Hematopoietic multipotent progenitor cell treated with erythropoietin and hydrocortisone succinate and interleukin-3 and kit ligand, for 6 days (in vitro differentiated cells): ENCODE measurements at regions not wholly inside any gene's neighbourhood (a gene's known extent, or its start where the extent isn't known, plus 50 kb on each side); places are given as distances from the start of the nearest gene placed in this dataset.

Experiments
- DNase-seq: peaks from one replicate; pipeline ENCODE4 v3.0.0-alpha.2; 2015

DNA sequence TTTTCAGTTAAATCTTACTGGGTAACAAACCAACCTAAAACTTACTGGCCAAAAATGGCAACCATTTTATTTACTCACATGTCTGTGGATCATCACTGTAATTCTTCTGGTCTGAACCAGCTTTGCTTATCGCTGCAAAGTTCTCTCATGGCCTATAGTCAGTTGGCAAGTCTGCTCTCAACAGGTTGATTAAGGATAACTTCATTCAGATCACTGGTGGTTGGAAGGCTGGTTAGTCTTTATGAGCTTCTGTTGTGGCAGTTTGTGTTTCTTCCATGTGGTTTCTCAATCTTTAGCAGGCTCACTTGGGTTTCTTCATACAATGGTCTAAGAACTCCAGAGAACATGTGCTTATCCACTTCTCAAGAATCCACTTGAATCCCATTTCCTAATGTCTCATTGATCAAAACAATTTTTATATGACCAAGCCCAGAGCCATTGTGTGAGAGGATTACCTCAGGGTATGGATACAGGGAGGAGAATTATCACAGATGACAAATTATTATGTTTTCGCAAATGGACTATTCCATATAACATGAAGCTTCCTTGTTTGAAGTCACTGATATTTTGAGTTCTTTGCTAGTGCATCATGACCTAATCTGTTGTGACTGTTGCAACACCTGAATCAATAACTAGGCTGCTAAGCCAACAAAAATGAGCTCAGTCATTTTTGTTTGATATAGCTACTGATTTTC is 155.4 kb upstream of the BMP2 start:
- DNase-seq = no peak

DNA sequence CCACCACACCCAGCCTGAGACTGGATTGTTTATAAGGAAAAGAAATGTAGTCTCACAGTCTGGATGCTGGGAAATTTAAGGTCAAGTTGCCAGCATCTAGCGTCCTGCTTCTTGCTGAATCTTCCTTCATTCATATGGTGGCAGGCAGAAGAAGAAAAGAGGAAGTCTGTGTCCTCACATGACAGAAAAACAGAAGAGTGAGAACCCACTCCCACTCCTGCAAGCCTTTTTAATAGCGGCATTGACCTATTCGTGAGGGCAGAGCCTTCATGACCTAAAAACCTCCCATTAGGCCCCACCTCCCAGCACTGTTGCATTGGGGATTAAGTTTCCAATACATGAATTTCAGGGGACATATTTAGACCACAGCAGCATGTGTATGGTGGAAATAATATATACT is 160.8 kb upstream of the BMP2 start:
- DNase-seq = no peak

DNA sequence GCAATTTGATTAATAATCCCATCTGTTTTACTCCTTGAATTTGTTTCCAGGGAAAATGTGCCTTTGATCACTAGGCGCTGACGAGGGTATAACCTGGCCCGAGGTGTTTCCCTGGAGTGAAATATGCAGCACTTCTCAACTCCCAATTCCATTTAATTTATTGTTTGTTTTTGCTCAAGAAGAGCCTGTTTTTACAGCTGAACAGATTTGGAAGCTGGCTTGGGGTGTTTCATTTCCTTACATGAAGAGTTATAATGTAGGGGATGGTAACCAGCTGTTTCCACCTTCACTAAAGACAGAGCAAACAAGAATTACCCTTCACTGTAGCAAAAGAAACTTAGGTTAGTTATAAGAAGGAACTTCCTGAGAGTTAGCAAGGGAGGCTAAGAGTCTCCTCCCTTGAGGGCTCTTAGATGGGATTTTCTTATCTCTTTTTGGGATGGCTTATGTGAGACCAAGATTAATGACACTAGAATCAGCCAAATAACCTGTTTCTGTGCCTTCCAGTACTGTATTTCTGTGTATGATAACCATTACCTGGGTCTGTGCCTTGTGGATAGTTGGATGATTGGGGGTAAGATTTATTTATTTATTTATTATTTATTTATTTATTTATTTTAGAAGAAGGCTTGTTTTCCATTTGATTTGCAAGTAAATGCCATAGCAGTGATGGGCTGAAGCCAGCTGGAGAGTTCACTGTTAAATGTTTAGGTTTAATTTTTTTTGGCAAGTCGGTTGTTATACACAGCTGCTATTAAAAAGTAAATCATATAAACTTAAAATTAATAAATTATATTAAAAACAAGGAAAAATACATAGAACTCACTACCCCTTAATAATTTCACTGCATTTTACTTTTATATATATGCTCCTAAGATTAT is 162.2 kb upstream of the BMP2 start:
- no peak for DNase-seq

DNA sequence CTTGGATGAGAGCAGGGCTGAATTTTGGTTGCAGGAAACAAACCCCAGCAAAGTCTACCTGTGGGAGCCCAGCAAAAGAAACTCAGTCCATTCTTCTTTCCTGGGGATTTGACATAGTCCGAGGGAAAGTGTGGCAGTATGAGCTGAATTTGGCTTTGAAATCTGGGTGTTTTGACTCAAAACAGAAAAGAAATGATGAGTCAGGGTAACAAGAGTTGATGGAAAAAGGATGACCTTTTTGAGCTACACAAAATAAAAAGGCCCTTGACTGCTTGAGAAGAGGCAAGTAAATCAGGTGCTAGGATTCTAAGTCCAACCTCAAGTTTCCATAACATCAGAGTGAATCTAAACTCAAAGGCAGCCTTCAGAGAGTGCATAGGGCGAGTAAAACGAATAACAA is 163.3 kb upstream of the BMP2 start:
- DNase-seq = no peak

DNA sequence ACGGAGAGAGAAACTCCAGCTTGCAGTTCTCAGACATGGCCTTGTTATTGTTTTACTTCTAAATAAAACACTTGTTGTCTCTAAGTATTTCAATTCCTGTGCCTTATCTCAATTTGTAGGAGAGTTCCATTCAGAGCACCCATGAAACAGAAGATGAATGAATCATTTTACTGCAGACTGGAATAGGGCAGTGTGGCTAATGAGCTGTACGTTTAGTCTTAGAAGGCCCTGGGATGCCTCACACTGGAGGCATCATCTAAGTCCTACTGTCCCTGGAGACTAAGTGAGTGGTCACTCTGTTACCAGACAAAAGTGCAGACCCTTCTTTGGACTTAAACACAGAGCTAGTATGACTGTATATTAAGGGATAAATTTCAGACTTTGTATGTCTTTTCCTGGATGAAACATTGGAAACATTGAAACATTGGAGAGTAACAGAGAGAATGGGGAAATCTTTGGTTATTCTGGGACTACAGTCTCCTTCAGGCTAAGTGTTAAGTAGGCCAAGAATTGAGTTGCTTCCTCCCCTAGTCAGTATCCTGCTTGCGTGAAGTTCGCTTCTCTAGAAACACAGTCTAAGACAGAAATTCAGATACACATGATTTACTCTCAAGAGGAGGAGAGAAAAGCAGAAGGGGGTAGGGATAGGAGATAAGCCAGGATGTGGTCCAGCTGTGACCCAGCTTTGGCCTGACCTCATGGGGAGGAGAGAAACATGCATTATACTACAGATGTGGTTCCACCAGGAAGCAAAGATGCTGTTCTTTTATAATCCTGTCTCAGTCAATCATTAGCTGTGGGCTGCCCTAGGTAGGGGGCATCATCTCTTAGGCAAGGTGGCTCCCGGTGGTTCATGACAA is 167.4 kb upstream of the BMP2 start:
- DNase-seq = no peak

DNA sequence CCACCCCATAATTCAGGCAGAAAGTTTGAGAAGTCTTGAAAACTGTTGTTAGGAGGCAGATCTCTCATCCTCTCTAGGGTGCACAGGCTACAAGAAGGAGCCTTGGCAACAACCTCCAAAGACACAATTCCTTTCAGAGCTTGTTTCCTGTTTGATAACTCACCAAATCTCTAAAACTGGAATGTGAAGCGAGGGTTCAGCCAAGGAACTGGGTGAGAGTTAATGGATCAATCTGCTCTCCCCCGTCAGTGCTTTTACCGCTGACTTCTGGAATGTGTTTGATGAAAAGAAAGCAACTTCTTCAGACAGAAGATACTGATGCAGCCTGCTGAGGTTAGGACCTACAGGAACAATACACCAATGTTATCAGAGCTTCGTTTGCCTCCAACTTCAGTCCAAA is 171.8 kb upstream of the BMP2 start:
- no peak for DNase-seq

DNA sequence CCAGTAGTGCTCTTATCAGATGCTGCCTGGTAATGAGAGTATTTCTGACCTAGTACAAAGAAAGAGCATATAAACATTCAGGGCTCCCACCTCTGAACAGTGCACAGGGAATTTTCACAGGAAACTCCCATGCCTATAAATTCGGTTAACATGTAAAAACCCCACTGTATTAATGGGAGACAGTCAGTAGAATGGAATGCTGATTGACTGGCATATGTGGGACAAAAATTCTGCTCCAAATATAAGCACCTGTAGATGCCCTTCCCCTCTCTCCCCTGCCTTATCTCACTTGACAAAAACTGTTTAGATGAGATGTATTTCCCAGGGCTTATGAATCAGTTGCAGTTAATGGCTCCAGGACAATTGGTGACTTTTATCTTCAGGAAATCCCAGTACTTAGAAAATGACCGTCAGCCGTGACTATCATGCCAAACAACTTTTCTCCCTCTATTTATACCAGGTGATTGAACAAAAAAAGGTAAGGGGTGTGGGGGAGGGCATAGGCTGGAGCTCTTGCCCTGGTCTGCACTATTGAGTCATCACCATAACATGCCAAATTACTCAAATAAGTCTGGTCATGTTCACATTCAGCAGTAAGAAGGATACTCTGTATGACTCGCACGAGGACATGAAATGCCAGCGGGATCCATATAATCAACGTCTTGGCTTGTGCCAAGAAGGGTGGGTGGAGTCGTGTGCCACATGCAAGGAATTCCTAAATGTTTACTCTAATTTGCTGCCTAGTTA is 176.4 kb upstream of the BMP2 start:
- no peak for DNase-seq

DNA sequence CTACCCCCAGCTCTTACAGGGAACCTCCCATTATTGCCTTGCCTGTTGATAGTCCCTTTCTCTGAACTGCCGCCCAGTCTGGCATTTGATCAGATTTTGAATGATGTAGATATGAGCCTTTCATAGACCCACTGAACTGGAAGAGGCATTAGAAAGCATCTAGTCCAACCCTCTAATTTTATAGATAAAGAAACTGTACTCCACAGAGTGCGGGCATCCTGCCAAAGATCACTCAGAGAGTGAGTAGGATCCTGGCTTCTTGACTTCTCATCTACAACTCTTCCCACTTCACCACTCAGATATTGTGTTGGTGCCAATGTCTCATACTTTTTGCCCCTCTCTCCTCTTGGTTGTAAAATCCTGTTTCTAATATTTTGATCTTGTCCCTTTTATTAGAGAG is 179.2 kb upstream of the BMP2 start:
- peak; percentile 87 for DNase-seq

DNA sequence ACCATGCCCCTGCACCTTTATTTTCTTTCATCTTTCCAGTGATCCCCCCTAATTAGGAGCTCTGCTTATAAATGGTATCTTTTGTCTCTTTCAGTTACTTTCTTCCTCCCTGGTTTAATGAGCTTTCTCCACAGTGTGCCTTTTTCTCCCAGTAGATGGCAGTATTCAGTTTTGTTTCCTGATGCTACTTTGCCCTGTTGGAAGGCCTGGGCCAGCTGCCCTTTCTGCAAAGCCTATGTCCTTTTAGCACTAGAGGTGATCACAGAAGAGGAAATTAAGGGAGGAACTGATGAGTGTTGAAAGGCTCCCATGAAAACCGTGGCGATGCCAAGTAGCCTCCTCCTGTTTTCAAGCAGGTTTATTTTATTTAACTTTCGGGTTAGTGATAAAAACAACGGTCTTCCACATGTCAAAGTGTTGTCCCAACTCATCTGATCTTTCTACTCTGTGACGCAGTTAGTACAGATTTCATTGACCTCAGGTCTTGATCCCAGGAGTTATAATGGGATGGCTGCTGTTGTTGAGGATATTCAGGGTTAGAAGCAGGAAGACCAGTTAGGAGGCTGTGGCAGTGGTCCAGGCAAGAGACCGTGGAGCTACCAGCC is 184.2 kb upstream of the BMP2 start:
- peak; percentile 78 for DNase-seq

DNA sequence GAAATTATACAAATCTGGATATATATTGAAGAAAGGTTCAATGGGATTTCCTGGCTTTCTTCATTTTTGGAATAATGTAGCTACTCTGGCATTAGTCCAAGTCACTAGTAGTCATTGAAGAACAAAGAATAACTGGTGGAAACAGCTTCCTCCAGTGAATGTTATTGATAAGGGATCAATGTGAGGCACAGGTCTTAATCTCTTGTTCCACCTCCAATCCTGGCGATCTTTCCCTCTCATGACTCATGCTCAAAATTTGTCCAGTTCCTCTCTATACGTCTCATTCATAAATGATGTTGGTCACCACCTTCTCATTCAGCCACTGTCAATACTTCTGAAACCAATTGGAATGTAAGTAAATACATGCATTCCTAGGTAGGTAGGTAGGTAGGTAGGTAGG is 185.0 kb upstream of the BMP2 start:
- DNase-seq = no peak

DNA sequence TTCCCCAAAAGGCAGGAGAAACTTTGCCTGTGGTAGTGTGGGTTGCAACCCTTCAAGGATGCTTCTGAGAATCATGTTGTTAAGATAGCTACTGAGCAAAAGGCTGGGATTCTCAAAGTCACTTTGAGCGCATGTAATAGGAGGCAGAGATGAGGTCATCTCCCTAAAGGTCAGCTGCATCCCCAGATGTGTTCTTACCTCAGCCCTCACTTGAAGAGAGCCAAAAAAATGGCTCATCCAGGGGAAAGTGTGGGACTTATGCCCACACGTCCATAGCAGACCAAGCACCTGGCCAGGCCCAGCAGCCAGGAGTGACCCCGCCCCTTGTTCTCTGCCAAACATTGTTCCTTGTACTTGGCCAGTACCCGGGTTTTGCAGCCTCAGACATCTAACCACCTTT is 187.0 kb upstream of the BMP2 start:
- no peak for DNase-seq

DNA sequence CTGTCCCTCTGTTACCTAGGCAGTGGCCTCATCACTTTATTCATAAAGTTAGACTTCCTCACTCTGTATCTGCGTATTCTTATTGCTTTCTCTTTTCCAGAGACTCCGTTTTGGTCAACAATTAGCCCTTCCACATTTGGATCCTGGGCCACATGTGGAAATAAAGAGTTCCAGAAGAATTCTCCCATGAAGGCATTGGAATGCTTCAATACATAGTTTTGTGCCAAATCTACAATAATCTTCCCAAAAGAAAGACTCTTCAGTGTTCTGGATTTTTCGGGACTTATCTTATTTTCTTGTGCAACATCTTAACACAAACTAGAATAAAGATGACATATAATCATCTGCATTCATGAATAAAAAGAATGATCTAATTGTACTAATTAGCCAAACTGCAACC is 187.7 kb upstream of the BMP2 start:
- no peak for DNase-seq

DNA sequence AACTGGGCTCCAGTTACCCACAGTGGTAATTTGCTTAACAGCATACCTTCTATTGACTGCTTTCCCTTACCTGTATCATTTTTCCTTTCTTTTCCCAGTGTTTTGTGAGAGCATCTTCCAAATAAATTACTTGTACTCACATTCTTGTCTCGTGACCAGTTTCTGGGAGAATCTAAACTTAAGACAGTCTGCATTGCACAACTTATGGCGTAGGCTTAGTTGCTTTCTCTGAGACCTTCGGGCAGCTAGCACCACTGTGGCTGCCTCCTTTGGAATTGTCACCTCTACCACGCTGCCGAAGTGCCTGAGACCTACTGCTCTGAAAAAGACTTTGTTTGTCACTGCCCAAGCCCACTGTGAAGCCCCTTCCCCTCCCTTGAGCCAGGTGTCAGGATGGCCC is 188.1 kb upstream of the BMP2 start:
- DNase-seq = no peak

DNA sequence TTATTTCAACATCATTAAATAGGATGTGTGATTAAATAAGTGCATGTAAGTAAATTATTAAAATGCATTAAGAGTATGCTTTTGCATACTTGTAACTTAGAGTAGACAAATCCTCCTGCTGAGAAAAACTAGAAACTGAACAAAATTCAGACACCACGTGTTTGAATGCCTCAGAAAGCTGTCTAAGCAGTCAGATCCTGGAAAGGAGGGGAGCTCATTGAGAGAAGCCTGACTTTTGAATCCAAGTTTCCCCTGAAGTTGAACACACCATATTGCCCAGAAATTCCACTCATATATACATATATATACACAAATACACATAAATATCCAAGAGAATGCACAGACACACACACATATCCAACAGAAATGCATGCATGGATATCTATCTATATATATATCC is 190.0 kb upstream of the BMP2 start:
- DNase-seq = no peak

DNA sequence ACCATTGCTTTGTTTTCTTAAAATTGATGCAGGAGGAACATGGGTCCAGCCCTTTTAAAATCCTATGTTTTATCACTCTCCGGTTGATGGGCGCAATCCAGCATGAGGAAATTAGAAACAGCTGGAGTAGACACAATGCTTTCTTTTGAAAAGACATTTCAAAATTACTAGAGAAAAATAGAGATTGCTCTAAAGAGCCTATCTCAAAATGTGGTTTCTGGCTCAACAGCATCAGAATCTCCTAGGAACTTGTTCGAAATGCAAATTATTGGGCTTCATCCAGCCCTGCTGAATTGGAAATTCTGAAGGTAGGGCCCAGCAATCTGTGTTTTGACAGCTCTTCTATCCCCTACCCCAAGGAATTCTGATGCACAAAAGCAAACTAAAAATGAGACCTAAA is 190.8 kb upstream of the BMP2 start:
- no peak for DNase-seq

DNA sequence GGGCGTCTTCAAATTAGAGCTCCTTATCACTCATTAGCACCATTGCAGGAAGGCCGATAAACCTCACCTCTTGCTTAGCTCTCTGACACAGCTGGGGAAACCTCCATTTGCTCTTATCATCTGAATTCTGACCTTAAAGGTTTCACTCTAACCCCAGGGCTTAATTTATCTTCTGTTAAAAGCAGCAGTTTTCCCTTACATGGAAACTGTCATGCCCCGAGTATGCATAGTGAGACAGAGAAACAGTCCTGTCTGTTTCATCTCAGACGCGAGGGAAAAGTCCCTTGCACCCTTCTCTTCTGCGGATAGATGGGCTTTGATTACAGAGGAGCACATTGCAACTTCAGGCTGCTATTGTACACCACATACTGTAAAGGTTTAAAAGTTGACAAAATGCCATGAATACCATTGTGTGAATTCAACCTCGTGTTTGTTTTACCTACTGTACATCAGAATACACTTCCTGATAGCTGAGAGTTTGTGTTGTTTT is 191.5 kb upstream of the BMP2 start:
- peak; percentile 93 for DNase-seq

DNA sequence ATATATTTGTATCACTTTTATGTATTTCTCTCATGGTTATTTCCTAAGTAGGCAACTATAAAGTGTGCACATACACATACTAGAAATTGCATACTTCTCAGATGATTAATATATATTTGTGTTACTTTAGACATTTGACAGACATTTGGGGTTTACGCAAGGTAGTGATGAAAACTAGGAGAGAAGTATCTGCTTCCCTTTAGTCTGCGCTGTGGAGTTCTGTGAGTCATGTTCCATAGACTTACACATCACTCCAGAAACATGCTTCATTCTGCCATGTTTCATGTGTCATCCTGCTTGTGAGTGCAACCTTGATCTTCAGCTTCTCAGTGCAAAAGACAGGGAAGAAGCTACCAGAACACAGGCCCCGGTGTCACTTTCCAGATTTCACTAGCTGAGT is 200.7 kb upstream of the BMP2 start:
- DNase-seq = no peak

DNA sequence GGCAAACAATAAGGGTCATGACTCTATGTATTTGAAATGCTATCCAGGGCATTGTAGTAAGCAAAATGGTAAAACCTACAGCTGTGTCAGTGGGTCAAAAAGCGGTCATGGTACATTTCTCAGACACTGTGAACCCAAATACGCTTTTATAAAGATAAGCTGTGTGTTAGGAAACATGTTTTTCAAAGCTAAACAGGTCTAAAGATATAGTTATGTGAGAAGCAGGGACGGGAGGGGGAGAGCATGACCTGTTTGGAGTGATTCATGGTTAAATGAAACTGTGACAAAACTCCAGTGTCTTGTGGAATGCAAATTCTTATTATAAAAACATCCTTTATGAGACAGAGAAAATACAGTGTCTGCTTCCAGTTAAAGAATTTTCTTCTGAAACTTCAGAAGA is 205.4 kb upstream of the BMP2 start:
- DNase-seq = no peak

DNA sequence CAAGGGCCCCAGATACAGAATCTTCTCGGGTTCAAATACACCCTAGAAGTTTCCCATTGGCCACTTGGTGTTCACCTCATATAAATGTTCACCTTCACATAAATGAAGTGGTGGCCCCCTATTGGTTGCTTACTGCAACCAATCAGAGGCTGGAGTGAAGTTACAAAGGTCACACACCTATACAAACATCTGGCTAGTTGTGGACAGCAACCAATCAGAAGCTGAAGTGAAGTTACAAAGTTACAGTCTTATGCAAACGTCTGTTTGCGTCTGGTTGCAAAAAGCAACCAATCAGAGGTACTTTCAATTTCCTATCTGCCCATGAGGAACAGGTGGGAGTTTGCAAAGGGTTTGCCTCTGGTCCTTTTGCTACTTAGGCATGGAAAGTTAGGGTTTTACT is 206.5 kb upstream of the BMP2 start:
- no peak for DNase-seq

DNA sequence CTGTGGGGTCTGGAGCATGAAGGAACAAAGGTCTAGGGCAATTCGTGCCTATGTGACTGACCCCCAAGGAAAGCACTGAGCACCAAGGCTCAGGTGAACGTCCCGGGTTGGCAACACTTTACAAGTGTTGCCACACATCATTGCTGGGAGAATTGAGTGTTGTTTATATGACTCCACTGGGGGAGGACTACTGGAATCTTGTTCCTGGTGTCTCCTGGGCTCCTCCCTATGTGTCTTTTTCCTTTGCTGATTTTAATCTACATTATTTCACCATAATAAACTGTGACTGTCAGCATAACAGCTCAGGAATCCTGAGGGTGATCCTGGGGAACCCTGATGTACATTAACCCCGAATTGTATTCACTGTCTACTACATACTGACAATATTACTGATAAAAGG is 207.7 kb upstream of the BMP2 start:
- DNase-seq = no peak

DNA sequence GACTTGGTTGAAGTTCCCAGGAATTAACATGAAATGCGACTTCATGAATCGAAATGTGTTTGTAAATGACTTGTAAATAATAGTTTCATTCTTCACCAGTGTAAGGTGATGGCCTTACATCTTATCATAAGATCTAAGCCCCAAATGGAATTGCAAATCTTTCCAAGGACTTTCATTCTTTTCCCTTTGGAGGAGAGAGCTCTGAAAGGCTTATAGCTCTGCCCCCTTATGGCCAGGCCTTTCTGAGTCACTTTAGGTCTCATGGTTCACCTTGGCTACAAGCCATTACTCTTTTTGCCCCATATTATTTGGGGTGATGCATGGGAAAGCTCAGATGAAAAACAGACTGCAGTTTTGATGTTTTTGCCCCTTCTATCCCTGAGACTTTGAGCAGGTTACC is 209.1 kb upstream of the BMP2 start:
- DNase-seq = no peak

DNA sequence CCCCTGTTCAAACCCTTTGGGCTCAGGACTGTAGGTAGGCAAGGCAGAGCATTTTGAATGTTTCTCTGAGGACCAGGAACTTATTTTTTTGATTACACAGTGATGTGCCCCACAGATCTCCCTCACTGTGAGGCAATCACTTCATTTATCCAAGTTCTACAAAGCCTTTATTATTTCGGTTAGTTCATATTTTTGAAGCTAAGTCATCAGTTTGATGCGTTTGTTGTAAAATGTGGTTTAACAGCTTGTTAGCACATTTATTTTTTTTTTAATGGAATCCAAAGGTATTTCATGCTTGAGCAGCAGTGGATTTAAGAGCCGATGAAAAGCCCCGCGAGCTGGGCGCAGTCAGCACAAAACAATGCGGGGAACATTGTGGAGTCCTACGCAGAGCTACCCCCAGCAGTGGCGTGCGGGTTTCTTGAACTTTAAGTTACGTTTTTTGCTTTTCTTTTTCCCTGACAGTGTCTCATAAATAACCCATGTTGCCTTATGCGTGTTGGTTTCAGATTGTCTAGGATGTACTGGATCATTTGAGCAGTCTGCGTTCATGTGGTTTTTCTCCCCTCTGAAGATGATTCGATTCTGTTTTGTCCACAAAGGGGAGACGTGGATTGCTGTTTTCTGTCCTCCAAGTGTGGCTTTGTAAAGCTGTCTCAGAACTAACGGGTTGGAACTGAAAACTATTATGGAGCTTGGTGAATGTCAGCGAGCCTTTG is 233.6 kb upstream of the BMP2 start:
- no peak for DNase-seq
